Activated CD4-positive, alpha-beta T cell treated with anti-CD3 and anti-CD28 coated beads for 36 hours (primary cell): ENCODE measurements at regions not wholly inside any gene's neighbourhood (a gene's known extent, or its start where the extent isn't known, plus 50 kb on each side); places are given as distances from the start of the nearest gene placed in this dataset.

Source experiments
- ATAC-seq: fragments of 200-7000 bp; cut with Tn5 transposase; one replicate; pipeline ENCODE4 v1.10.0; 2021; ENCODE audit warnings: mild to moderate bottlenecking, moderate library complexity
- CTCF ChIA-PET: fragments of 350-600 bp; sonication (Branson Sonifier 250); formaldehyde crosslinking; loops from one replicate; lab custom pipeline; 2021; ENCODE audit warnings: antibody characterized with exemption; lab: Charles Lee
- POLR2A ChIA-PET: fragments of 350-600 bp; sonication (Branson Sonifier 250); formaldehyde crosslinking; loops from one replicate; lab custom pipeline; 2021; ENCODE audit warnings: antibody characterized with exemption, inconsistent platforms; lab: Charles Lee
- DNase-seq: peaks from one replicate; pipeline ENCODE4 v3.0.0-alpha.2; 2020
- H3K27ac Mint-ChIP-seq: one replicate; pipeline ENCODE4 v1.8.0; 2021; ENCODE audit warnings: mixed read lengths
- H3K27me3 Mint-ChIP-seq: one replicate; pipeline ENCODE4 v1.8.0; 2021; ENCODE audit warnings: mixed read lengths
- H3K36me3 Mint-ChIP-seq: one replicate; pipeline ENCODE4 v1.8.0; 2021; ENCODE audit warnings: low read depth, mixed read lengths
- H3K4me1 Mint-ChIP-seq: one replicate; pipeline ENCODE4 v1.8.0; 2021; ENCODE audit warnings: mixed read lengths
- H3K4me3 Mint-ChIP-seq: one replicate; pipeline ENCODE4 v1.8.0; 2021; ENCODE audit warnings: mild to moderate bottlenecking, moderate library complexity, mixed read lengths
- H3K9me3 Mint-ChIP-seq: one replicate; pipeline ENCODE4 v1.8.0; 2021; ENCODE audit warnings: low read depth, mixed read lengths
- intact Hi-C, 2 experiments: fragments of 100-400 bp; cut with DNase I in 1 of 2; cut with micrococcal nuclease in 1 of 2; formaldehyde crosslinking; loops; one replicate each; pipeline versions ENCODE4 v1.14.2 to v1.15.1; 2022 to 2024; cut with DNase I, micrococcal nuclease

GRCh38 chr6:165925474-165926156 is 242.0 kb downstream of the TBXT start:
- Mint-ChIP-seq H3K4me1 (no peaks in the 10 kb centered on the region), H3K27me3 (peaks cover 4% of the 10 kb centered on the region), H3K9me3 (peaks cover 5% of the 10 kb centered on the region), H3K4me3 (no peak overlapping the region), H3K36me3 (no peaks in the 10 kb centered on the region), H3K27ac (no peak overlapping the region)
- CTCF ChIA-PET, result no interaction called here
- intact Hi-C loops, result no loop called here
- POLR2A ChIA-PET, result no interaction called here
- DNase-seq (no peak), ATAC-seq (no peak)

GRCh38 chr6:165922309-165922794 is 245.3 kb downstream of the TBXT start:
- CTCF ChIA-PET, result no interaction called here

GRCh38 chr6:165920896-165921671 is 246.6 kb downstream of the TBXT start:
- Mint-ChIP-seq H3K4me3 (no peak overlapping the region), H3K27ac (no peak overlapping the region), H3K9me3 (peaks cover 5% of the 10 kb centered on the region), H3K27me3 (peaks cover 6% of the 10 kb centered on the region), H3K36me3 (no peaks in the 10 kb centered on the region), H3K4me1 (no peaks in the 10 kb centered on the region)
- ATAC-seq (no peak), DNase-seq (no peak)
- CTCF ChIA-PET, result no interaction called here
- intact Hi-C loops, result no loop called here
- POLR2A ChIA-PET, result no interaction called here

More at GRCh38 chr6:165922309-165922794, 245.3 kb downstream of the TBXT start:
- ATAC-seq, result no peak
- Mint-ChIP-seq H3K4me1 (no peaks in the 10 kb centered on the region), H3K4me3 (no peak overlapping the region), H3K36me3 (no peaks in the 10 kb centered on the region), H3K27me3 (peaks cover 6% of the 10 kb centered on the region), H3K27ac (no peak overlapping the region), H3K9me3 (peaks cover 5% of the 10 kb centered on the region)
- intact Hi-C loops, result no loop called here
- no peak for DNase-seq
- POLR2A ChIA-PET, result no interaction called here

GRCh38 chr6:165917576-165917975 is 250.1 kb downstream of the TBXT start:
- no peaks in the 10 kb centered on the region for H3K36me3 Mint-ChIP-seq
- H3K27ac Mint-ChIP-seq, result no peak overlapping the region
- intact Hi-C loops, result no loop called here
- ATAC-seq, result no peak
- no peak overlapping the region for H3K4me3 Mint-ChIP-seq
- CTCF ChIA-PET, result no interaction called here
- POLR2A ChIA-PET, result no interaction called here
- no peak for DNase-seq
- H3K9me3 Mint-ChIP-seq, result peaks cover 2% of the 10 kb centered on the region
- H3K27me3 Mint-ChIP-seq, result peaks cover 11% of the 10 kb centered on the region
- H3K4me1 Mint-ChIP-seq, result no peaks in the 10 kb centered on the region

DNA sequence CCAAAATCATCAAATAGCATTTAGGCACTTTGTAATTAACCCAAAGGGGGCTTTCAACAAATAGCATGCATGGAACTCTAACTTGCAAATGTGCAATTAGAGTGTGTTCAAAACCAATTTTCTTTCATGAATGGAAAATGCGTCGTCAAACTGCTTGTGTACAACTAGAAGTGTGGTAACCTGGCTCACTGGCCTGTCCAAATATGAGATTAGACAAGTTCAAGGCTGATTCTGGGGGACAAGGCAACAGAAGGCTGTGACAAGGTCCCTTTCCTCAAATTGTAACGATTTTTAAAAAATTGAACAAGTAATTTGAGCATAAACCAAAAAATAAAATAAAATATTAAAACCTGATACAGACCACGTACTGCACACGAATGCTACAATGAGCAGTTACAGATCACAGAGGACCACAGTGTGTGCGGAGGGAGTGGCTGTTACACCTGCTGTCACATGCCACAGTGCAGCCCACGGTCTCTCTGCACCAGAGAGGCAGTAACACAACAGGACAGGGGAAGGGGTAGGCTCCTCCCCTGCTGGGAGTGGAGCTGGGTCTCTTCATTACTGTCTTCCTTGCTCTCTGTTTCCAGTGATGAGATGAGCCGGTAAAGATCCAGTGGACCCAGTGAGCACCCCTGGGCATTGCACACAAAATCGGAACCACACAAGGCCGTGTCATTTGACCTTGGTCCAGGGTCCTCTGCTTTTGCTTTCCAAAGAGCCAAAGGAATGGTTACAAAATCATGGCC is 252.2 kb upstream of the PDE10A start:
- POLR2A ChIA-PET, result no interaction called here
- no peak for DNase-seq
- intact Hi-C loops, result no loop called here
- Mint-ChIP-seq H3K4me3 (no peak overlapping the region), H3K9me3 (no peaks in the 10 kb centered on the region), H3K27me3 (peaks cover 4% of the 10 kb centered on the region), H3K27ac (no peak overlapping the region), H3K36me3 (no peaks in the 10 kb centered on the region), H3K4me1 (no peaks in the 10 kb centered on the region)
- CTCF ChIA-PET, result no interaction called here
- no peak for ATAC-seq

DNA sequence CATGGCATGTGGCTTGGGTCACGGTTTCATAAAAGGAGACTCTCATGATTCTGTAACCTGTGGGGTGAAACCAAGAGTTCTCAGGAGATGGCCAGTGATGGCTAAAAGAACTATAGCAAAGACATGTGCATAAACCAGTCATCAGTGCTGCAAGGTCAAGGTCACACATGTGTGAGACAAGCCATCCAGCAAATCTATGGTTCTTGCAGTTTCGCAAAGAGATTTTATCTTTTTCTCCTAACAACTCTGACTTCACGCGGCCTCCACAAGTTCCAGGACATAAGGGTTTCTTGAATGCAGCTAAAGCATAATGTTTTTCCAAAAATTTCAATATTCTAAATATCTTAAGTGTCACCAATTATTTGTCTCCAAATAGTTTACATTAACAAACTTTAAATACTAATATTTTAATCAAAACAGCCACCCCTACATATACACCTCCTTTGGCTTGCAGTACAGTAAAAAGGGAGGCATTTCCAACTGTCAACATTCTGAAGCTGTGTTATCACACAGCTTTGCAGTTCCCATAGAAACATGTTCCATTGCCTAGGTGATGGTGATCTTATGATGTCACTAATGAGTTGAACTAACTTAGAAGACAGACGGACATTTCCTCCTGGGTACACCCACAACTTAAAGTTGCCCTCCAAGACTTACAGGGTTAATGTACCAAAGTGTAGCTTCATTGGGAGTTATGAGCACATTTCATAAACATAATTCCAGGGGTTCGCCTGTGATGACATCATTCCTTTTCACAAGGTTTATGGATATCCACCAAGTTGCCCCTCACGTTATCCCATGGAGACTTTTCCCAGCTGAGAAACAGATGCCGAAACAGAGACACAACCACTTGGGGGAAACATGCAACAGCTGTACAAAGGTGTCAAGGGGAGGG is 250.9 kb upstream of the PDE10A start:
- POLR2A ChIA-PET, result no interaction called here
- H3K9me3 Mint-ChIP-seq, result no peaks in the 10 kb centered on the region
- H3K36me3 Mint-ChIP-seq, result no peaks in the 10 kb centered on the region
- CTCF ChIA-PET, result interaction anchor here (0.6 kb wide), 1 partner anchor 175 kb away, joined by 5 read pairs; no protein-coding TSS in a partner anchor
- no peak for ATAC-seq
- no peak overlapping the region for H3K4me3 Mint-ChIP-seq
- DNase-seq, result no peak
- intact Hi-C loops, result no loop called here
- H3K4me1 Mint-ChIP-seq, result no peaks in the 10 kb centered on the region
- no peak overlapping the region for H3K27ac Mint-ChIP-seq
- H3K27me3 Mint-ChIP-seq, result peaks cover 4% of the 10 kb centered on the region

- ChIA-PET POLR2A (no interaction called here), CTCF (no interaction called here)
- Mint-ChIP-seq H3K36me3 (no peaks in the 10 kb centered on the region), H3K9me3 (no peaks in the 10 kb centered on the region), H3K27me3 (peaks cover 12% of the 10 kb centered on the region), H3K4me1 (no peaks in the 10 kb centered on the region), H3K4me3 (no peak overlapping the region), H3K27ac (no peak overlapping the region)
- ATAC-seq (no peak), DNase-seq (no peak)
- intact Hi-C loops, result no loop called here
Observed at GRCh38 chr6:165910184-165910966, 247.3 kb upstream of the PDE10A start.

- ATAC-seq, result no peak
- Mint-ChIP-seq H3K4me1 (no peaks in the 10 kb centered on the region), H3K4me3 (no peak overlapping the region)
Observed at GRCh38 chr6:165906736-165907135, 243.7 kb upstream of the PDE10A start.

GRCh38 chr6:165905744-165906143 is 242.7 kb upstream of the PDE10A start:
- H3K9me3 Mint-ChIP-seq, result no peaks in the 10 kb centered on the region
- ChIA-PET POLR2A (no interaction called here), CTCF (no interaction called here)
- peaks cover 16% of the 10 kb centered on the region for H3K27me3 Mint-ChIP-seq
- ATAC-seq, result no peak
- intact Hi-C loops, result no loop called here
- DNase-seq, result no peak
- H3K27ac Mint-ChIP-seq, result no peak overlapping the region
- no peaks in the 10 kb centered on the region for H3K4me1 Mint-ChIP-seq
- no peak overlapping the region for H3K4me3 Mint-ChIP-seq
- H3K36me3 Mint-ChIP-seq, result no peaks in the 10 kb centered on the region

More at GRCh38 chr6:165906736-165907135, 243.7 kb upstream of the PDE10A start:
- Mint-ChIP-seq H3K27me3 (peaks cover 16% of the 10 kb centered on the region), H3K27ac (no peak overlapping the region), H3K9me3 (no peaks in the 10 kb centered on the region), H3K36me3 (no peaks in the 10 kb centered on the region)
- POLR2A ChIA-PET, result no interaction called here
- intact Hi-C loops, result no loop called here
- DNase-seq, result no peak
- CTCF ChIA-PET, result no interaction called here

DNA sequence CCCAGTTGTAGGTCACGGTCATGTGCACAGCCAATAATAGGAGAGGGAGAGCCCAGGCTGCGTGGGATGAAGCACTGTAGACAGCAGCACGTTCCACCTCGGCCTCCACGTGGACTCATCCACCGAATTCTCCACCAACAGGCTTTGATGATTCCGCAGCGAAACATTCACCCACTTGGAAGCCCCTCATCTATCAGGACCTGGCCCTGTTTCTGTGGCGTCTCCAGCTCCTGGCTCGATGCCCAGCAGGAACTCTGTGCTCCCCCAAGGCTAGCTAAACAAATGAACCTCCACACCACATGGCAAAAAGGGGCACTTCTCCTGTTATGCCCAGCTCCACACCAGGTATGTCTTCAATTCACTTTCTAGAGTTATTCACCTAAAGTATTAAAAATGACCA is 237.9 kb upstream of the PDE10A start:
- no peak for DNase-seq
- H3K36me3 Mint-ChIP-seq, result no peaks in the 10 kb centered on the region
- POLR2A ChIA-PET, result no interaction called here
- intact Hi-C loops, result no loop called here
- no peak for ATAC-seq
- H3K9me3 Mint-ChIP-seq, result no peaks in the 10 kb centered on the region
- H3K4me3 Mint-ChIP-seq, result no peak overlapping the region
- H3K27ac Mint-ChIP-seq, result no peak overlapping the region
- CTCF ChIA-PET, result no interaction called here
- peaks cover 9% of the 10 kb centered on the region for H3K27me3 Mint-ChIP-seq
- H3K4me1 Mint-ChIP-seq, result no peaks in the 10 kb centered on the region
